ENCODE measurements at regions not wholly inside any gene's neighbourhood (a gene's known extent, or its start where the extent isn't known, plus 50 kb on each side); places are given as distances from the start of the nearest gene placed in this dataset.
"Not testable (repeated sequence)": the region's sequence is repeated elsewhere in the genome, so short reads cannot be mapped to it uniquely, and the experiment has no call there.

DNA sequence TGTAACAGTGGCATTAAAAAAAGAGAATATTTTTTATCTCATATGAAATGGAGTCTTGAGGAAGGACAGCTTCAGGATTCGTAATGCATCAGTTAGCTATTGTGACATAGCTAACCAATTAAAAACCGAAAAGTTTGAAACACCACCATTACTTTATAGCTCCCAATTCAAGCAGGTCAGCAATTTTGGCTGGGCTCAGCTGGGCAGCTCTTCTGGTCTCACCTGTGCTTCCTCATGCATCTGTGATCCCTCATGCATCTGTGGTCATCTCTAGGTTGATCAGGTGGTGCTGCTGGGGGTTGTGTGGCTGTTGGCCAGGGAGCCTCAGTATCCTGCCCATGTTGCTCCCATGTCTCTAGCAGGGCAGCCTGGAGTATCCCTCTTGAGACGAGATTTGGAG lies 76.7 kb upstream of the KCNA1 start:
- H3K4me2 ChIP-seq = no peak overlapping the region
- no peak overlapping the region for H2AFZ ChIP-seq (ENCODE audit: low read depth)
- peaks cover 7% of the 10 kb centered on the region for H3K4me1 ChIP-seq (ENCODE audit: low read depth, poor library complexity, severe bottlenecking)

DNA sequence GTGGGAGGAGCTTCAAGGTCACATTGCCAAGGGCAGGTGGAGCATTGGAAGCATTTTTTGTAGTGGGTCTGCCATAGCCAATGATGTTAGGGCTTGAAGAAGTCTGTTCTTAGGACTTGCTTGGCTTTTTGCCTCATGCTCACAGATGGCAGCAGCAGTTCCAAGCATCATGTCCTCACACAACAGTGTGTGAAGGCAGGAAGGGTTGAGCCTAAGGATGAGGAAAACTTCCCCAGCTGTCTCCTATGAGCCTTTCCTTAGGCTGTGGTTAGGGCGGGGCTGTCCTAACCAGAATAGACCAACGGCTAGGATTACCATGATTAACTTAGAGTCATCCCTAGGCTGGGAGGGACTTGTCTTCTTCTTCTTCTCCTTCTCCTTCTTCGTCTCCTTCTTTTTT lies 76.2 kb upstream of the KCNA1 start:
- H3K4me1 ChIP-seq (ENCODE audit: low read depth, poor library complexity, severe bottlenecking) = peaks cover 7% of the 10 kb centered on the region
- H3K9ac ChIP-seq = no peak overlapping the region
- H3K27ac ChIP-seq = no peak overlapping the region
- H4K20me1 ChIP-seq (ENCODE audit: insufficient read depth) = no peaks in the 10 kb centered on the region
- no peak overlapping the region for H2AFZ ChIP-seq (ENCODE audit: low read depth)
- H3K4me3 ChIP-seq (IDR thresholded peaks at IDR 0.05; ENCODE audit: insufficient read depth, low read depth, low read length) = no peak overlapping the region
- TF ChIP-seq, protein P1, sequence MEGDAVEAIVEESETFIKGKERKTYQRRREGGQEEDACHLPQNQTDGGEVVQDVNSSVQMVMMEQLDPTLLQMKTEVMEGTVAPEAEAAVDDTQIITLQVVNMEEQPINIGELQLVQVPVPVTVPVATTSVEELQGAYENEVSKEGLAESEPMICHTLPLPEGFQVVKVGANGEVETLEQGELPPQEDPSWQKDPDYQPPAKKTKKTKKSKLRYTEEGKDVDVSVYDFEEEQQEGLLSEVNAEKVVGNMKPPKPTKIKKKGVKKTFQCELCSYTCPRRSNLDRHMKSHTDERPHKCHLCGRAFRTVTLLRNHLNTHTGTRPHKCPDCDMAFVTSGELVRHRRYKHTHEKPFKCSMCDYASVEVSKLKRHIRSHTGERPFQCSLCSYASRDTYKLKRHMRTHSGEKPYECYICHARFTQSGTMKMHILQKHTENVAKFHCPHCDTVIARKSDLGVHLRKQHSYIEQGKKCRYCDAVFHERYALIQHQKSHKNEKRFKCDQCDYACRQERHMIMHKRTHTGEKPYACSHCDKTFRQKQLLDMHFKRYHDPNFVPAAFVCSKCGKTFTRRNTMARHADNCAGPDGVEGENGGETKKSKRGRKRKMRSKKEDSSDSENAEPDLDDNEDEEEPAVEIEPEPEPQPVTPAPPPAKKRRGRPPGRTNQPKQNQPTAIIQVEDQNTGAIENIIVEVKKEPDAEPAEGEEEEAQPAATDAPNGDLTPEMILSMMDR (conservative IDR thresholded peaks at IDR 0.05; ENCODE audit: low read depth, low read length) = no peak
- no peaks in the 10 kb centered on the region for H3K79me2 ChIP-seq (ENCODE audit: insufficient read depth, low read depth)
- no peaks in the 10 kb centered on the region for H3K27me3 ChIP-seq (ENCODE audit: insufficient read depth, low read depth)
- no peaks in the 10 kb centered on the region for H3K36me3 ChIP-seq (ENCODE audit: insufficient read depth)
- H3K4me2 ChIP-seq = no peak overlapping the region

More for the DNA sequence above, 76.7 kb upstream of the KCNA1 start:
- no peak overlapping the region for H3K27ac ChIP-seq
- no peak overlapping the region for H3K4me3 ChIP-seq (IDR thresholded peaks at IDR 0.05; ENCODE audit: insufficient read depth, low read depth, low read length)
- H3K79me2 ChIP-seq (ENCODE audit: insufficient read depth, low read depth) = no peaks in the 10 kb centered on the region
- H3K36me3 ChIP-seq (ENCODE audit: insufficient read depth) = no peaks in the 10 kb centered on the region
- TF ChIP-seq, protein P1 (conservative IDR thresholded peaks at IDR 0.05; ENCODE audit: low read depth, low read length) = no peak
- H3K27me3 ChIP-seq (ENCODE audit: insufficient read depth, low read depth) = no peaks in the 10 kb centered on the region
- H3K9ac ChIP-seq = no peak overlapping the region
- no peaks in the 10 kb centered on the region for H4K20me1 ChIP-seq (ENCODE audit: insufficient read depth)

DNA sequence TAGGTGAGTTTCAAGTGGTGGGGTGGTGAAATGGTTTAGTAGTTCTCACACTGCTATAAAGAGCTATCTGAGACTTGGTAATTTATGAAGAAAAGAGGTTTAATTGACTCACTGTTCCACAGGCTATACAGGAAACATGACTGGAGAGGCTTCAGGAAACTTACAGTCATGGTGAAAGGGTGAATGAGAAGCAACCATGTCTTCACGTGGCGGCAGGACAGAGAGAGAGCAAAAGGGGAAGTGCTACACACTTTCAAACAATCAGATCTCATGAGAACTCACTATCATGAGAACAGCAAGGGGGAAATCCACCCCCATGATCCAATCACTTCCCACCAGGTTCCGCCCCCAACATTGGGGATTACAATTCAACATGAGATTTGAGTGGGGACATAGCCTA lies 67.3 kb upstream of the KCNA1 start:
- H2AFZ ChIP-seq (ENCODE audit: low read depth); H3K4me2 ChIP-seq; H3K9ac ChIP-seq; H3K27me3 ChIP-seq (ENCODE audit: insufficient read depth, low read depth); H3K36me3 ChIP-seq (ENCODE audit: insufficient read depth); H3K4me3 ChIP-seq (IDR thresholded peaks at IDR 0.05; ENCODE audit: insufficient read depth, low read depth, low read length); H3K79me2 ChIP-seq (ENCODE audit: insufficient read depth, low read depth); H3K4me1 ChIP-seq (ENCODE audit: low read depth, poor library complexity, severe bottlenecking); H3K27ac ChIP-seq; H4K20me1 ChIP-seq (ENCODE audit: insufficient read depth): not testable (repeated sequence)

DNA sequence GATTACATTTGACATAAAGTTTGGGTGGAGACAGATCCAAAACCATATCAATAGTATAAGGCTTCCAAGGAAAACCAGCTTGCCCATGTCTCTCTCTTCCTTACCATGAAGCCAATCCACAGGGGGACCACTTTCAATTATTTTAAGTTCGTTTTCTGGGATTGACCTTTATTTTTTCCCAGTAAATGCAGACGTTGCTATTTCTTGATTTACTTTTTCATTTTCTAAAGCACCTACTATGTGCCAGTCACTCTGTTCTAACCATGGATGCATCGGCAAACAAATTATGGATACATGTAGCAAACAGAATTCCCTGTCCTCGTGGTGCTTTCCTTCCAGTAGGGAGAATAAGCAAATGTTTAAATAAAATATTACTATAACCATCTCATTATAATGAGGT lies 65.8 kb upstream of the KCNA1 start:
- H3K27me3 ChIP-seq (ENCODE audit: insufficient read depth, low read depth) = no peaks in the 10 kb centered on the region
- no peaks in the 10 kb centered on the region for H3K36me3 ChIP-seq (ENCODE audit: insufficient read depth)
- H3K9ac ChIP-seq = no peak overlapping the region
- TF ChIP-seq, protein P1 (conservative IDR thresholded peaks at IDR 0.05; ENCODE audit: low read depth, low read length) = no peak
- no peaks in the 10 kb centered on the region for H3K79me2 ChIP-seq (ENCODE audit: insufficient read depth, low read depth)
- H4K20me1 ChIP-seq (ENCODE audit: insufficient read depth) = no peaks in the 10 kb centered on the region
- no peak overlapping the region for H3K27ac ChIP-seq
- no peak overlapping the region for H3K4me3 ChIP-seq (IDR thresholded peaks at IDR 0.05; ENCODE audit: insufficient read depth, low read depth, low read length)
- H2AFZ ChIP-seq (ENCODE audit: low read depth) = no peak overlapping the region
- H3K4me2 ChIP-seq = no peak overlapping the region
- H3K4me1 ChIP-seq (ENCODE audit: low read depth, poor library complexity, severe bottlenecking) = no peaks in the 10 kb centered on the region

DNA sequence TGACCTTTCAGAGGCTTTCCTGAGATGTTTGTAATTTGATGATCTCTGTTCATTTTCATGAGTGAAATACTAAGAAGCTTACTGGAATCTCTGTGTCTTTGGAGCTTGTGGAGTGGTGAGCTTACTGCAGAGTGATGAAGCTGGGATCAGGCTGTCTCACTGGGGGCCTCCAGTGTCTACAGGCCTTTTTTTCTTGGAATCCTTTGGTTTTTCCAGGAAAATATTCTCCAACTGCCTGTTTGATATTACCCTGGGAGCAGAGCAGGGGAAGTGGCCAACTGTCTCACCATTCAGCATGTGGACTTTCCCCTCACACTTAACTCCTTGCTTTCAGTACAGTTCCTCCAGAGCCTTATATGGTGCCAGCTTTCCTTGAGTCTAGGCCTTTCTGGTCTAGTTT lies 62.0 kb upstream of the KCNA1 start:
- Histone ChIP-seq H3K27me3 (ENCODE audit: insufficient read depth, low read depth) (no peaks in the 10 kb centered on the region), H3K9ac (no peak overlapping the region), H3K27ac (no peak overlapping the region), H4K20me1 (ENCODE audit: insufficient read depth) (no peaks in the 10 kb centered on the region), H3K4me2 (no peak overlapping the region), H2AFZ (ENCODE audit: low read depth) (no peak overlapping the region), H3K36me3 (ENCODE audit: insufficient read depth) (no peaks in the 10 kb centered on the region), H3K4me1 (ENCODE audit: low read depth, poor library complexity, severe bottlenecking) (no peaks in the 10 kb centered on the region), H3K79me2 (ENCODE audit: insufficient read depth, low read depth) (no peaks in the 10 kb centered on the region), H3K4me3 (IDR thresholded peaks at IDR 0.05; ENCODE audit: insufficient read depth, low read depth, low read length) (no peak overlapping the region)
- TF ChIP-seq, protein P1 (conservative IDR thresholded peaks at IDR 0.05; ENCODE audit: low read depth, low read length) = no peak
